Heart left ventricle (tissue), 16 donors: ENCODE measurements at regions not wholly inside any gene's neighbourhood (a gene's known extent, or its start where the extent isn't known, plus 50 kb on each side); places are given as distances from the start of the nearest gene placed in this dataset.

Source experiments
- ATAC-seq, 4 donors: fragments of 200-7000 bp; cut with Tn5 transposase; one replicate each; pipeline ENCODE4 v1.9.1; 2020 to 2022; ENCODE audit warnings: moderate library complexity in 4 of 4, mild to moderate bottlenecking in 3 of 4, moderate number of reproducible peaks in 1 of 4
- DNase-seq, 5 donors: peaks; one replicate each; pipeline ENCODE4 v3.0.0-alpha.2; 2020
- H3K27ac ChIP-seq, 12 donors: fragments of 200-600 bp; sonication (generic) in 4 of 12; one replicate each; pipeline versions ENCODE4 v1.5.0 to v1.8.0; 2016 to 2022; ENCODE audit warnings: mild to moderate bottlenecking in 2 of 12
- H3K27me3 ChIP-seq, 9 donors: fragments of 200-600 bp; sonication (generic) in 2 of 9; one replicate each; pipeline versions ENCODE4 v1.5.1 to v1.8.0; 2016 to 2022; ENCODE audit warnings: mild to moderate bottlenecking in 3 of 9
- H3K36me3 ChIP-seq, 9 donors: fragments of 200-600 bp; sonication (generic) in 2 of 9; one replicate each; pipeline versions ENCODE4 v1.5.0 to v1.8.0; 2018 to 2022; ENCODE audit warnings: mild to moderate bottlenecking in 2 of 9
- H3K4me1 ChIP-seq, 12 donors: fragments of 200-600 bp; sonication (generic) in 4 of 12; one replicate each; pipeline versions ENCODE4 v1.5.0 to v1.8.0; 2016 to 2022; ENCODE audit warnings: mild to moderate bottlenecking in 3 of 12
- H3K4me3 ChIP-seq, 12 donors: fragments of 200-600 bp; sonication (generic) in 4 of 12; one replicate each; pipeline versions ENCODE4 v1.5.0 to v1.8.0; 2017 to 2022; ENCODE audit warnings: mild to moderate bottlenecking in 9 of 12, moderate library complexity in 4 of 12
- H3K9me3 ChIP-seq, 12 donors: fragments of 200-600 bp; sonication (generic) in 4 of 12; one replicate each; pipeline versions ENCODE4 v1.5.0 to v1.8.0; 2016 to 2022; ENCODE audit warnings: mild to moderate bottlenecking in 1 of 12
- CTCF ChIP-seq, 12 donors: fragments of 200-600 bp; sonication (generic) in 4 of 12; IDR thresholded peaks; one replicate each; pipeline versions ENCODE4 v1.5.0 to v1.8.0; 2018 to 2022; ENCODE audit warnings: antibody characterized with exemption in 12 of 12, mild to moderate bottlenecking in 5 of 12
- POLR2A ChIP-seq, 2 donors: fragments of 450-650 bp; IDR thresholded peaks; one replicate each; pipeline ENCODE4 v1.6.1; 2017; ENCODE audit warnings: antibody characterized with exemption in 2 of 2, mild to moderate bottlenecking in 2 of 2, moderate library complexity in 2 of 2
- WGBS, 4 donors: extraction: QIAGEN DNeasy Blood & Tissue Kit in 2 of 4; methylation state at CpG; one replicate each; pipeline versions ENCODE4 v1.1.5 to v1.1.7; 2013 to 2018; 5-methylcytosine and 5-hydroxymethylcytosine counted together
- intact Hi-C, 10 donors: fragments of 100-400 bp; cut with DNase I; formaldehyde crosslinking; loops; one replicate each; pipeline versions ENCODE4 v1.11.1 to v1.14.2; 2022
- donor health status: ischemic (EF 13 %, LVEDD 7.1; RV severe dilation, severe dysfunction).
- donor health status: healthy with polysubstance abuse.
- donor health status: DM: no; HTN: yes; CAD: no.
- donor health status: DM: no; HTN: no; CAD: no.
- donor health status: ischemic (EF 25% LVEDD 6.9; RV normal size, moderate dysfunction).
- donor health status: ischemic (EF 25% LVEDD 5.7; RV mildly dilated, moderate dysfunction).
- donor health status: healthy.
- donor health status: DM: yes; HTN: yes; CAD: no.
- donor health status: ischemic (EF 35%, LVEDD 5.7; RV mildly dilated, moderate dysfunction).
- donor health status: nonischemic (EF 11% LVEDD 7.7; RV severe dilation, severe dysfunction).
- donor health status: DM: yes; HTN: yes; CAD: no.
- donor health status: PGD.
- donor health status: ischemic (EF 29% LVEDD 5.4; RV normal size, mild dysfunction).
- donor health status: nonischemic (EF 23%, LVEDD 6.1; RV moderate dilation, normal function).

GRCh38 chr4:42205541-42205940 lies 53.1 kb upstream of the BEND4 start:
- H3K27ac ChIP-seq, result no peak overlapping the region
- no peak for TF ChIP-seq CTCF (IDR thresholded peaks at IDR 0.05)
- no peaks in the 10 kb centered on the region for H3K9me3 ChIP-seq
- H3K27me3 ChIP-seq, result no peaks in the 10 kb centered on the region
- H3K4me3 ChIP-seq, result no peak overlapping the region
- ATAC-seq (no peak), DNase-seq (no peak)
- intact Hi-C loops, result no loop called here
- no peaks in the 10 kb centered on the region for H3K36me3 ChIP-seq
- H3K4me1 ChIP-seq, result no peaks in the 10 kb centered on the region

GRCh38 chr4:42216664-42217063 lies 64.2 kb upstream of the BEND4 start:
- no peak overlapping the region for H3K27ac ChIP-seq
- H3K4me3 ChIP-seq, result no peak overlapping the region
- no peaks in the 10 kb centered on the region for H3K4me1 ChIP-seq
- DNase-seq (no peak), ATAC-seq (no peak)
- H3K27me3 ChIP-seq, result no peaks in the 10 kb centered on the region
- WGBS, 4 donors, result 68 to 77% (median 74%) methylated on average over 2 of the region's 2 CpGs
- H3K36me3 ChIP-seq, result no peaks in the 10 kb centered on the region
- intact Hi-C loops, result no loop called here
- no peaks in the 10 kb centered on the region for H3K9me3 ChIP-seq
- TF ChIP-seq POLR2A (IDR thresholded peaks at IDR 0.05) (no peak), CTCF (IDR thresholded peaks at IDR 0.05) (no peak)

- no peaks in the 10 kb centered on the region for H3K4me1 ChIP-seq
- H3K9me3 ChIP-seq, result no peaks in the 10 kb centered on the region
- 50 to 61% (median 57%) methylated on average over 1 of the region's 1 CpG for WGBS, 4 donors
- no peak for TF ChIP-seq POLR2A (IDR thresholded peaks at IDR 0.05)
- TF ChIP-seq CTCF (IDR thresholded peaks at IDR 0.05), result no peak
- H3K4me3 ChIP-seq, result no peak overlapping the region
- DNase-seq (no peak), ATAC-seq (no peak)
- intact Hi-C loops, result no loop called here
- H3K36me3 ChIP-seq, result no peaks in the 10 kb centered on the region
- H3K27ac ChIP-seq, result no peak overlapping the region
- H3K27me3 ChIP-seq, result peaks cover 0 to 8% (median 0%) of the 10 kb centered on the region in 9 donors
Observed at GRCh38 chr4:42225286-42225685, 72.8 kb upstream of the BEND4 start.

- Histone ChIP-seq H3K36me3 (no peaks in the 10 kb centered on the region), H3K27ac (no peak overlapping the region), H3K4me1 (no peaks in the 10 kb centered on the region), H3K27me3 (no peaks in the 10 kb centered on the region), H3K9me3 (no peaks in the 10 kb centered on the region), H3K4me3 (no peak overlapping the region)
- TF ChIP-seq POLR2A (IDR thresholded peaks at IDR 0.05) (no peak), CTCF (IDR thresholded peaks at IDR 0.05) (no peak)
- DNase-seq (no peak), ATAC-seq (no peak)
- WGBS, 4 donors, result 89 to 92% (median 91%) methylated on average over 4 of the region's 4 CpGs
- intact Hi-C loops, result no loop called here
Observed at GRCh38 chr4:42234817-42235216, 82.4 kb upstream of the BEND4 start.
